ENCODE measurements at regions not wholly inside any gene's neighbourhood (a gene's known extent, or its start where the extent isn't known, plus 50 kb on each side); places are given as distances from the start of the nearest gene placed in this dataset.

GRCh38 chr5:6829150-6829784 lies 116.0 kb downstream of the TENT4A start:
- H3K4me1 ChIP-seq = no peaks in the 10 kb centered on the region
- H3K27me3 ChIP-seq = no peaks in the 10 kb centered on the region
- DNase-seq = no peak
- no peak overlapping the region for H3K4me3 ChIP-seq
- H3K9me3 ChIP-seq = no peaks in the 10 kb centered on the region
- H3K36me3 ChIP-seq = no peaks in the 10 kb centered on the region
- H3K27ac ChIP-seq = no peak overlapping the region
- intact Hi-C loops (cut with DNase I) = no loop called here
- TF ChIP-seq CTCF (IDR thresholded peaks at IDR 0.05) = no peak
- H3K9ac ChIP-seq (ENCODE audit: low read depth in 2 of 2, low read length in 2 of 2) = no peak overlapping the region

- no peak for TF ChIP-seq CTCF (IDR thresholded peaks at IDR 0.05)
- Histone ChIP-seq H3K9me3 (no peaks in the 10 kb centered on the region), H3K4me3 (no peak overlapping the region), H3K27me3 (no peaks in the 10 kb centered on the region), H3K4me1 (no peaks in the 10 kb centered on the region), H3K9ac (ENCODE audit: low read depth in 2 of 2, low read length in 2 of 2) (no peak overlapping the region), H3K36me3 (no peaks in the 10 kb centered on the region), H3K27ac (no peak overlapping the region)
- intact Hi-C loops (cut with DNase I) = no loop called here
- DNase-seq = no peak
Observed at GRCh38 chr5:6830643-6831239, 117.5 kb downstream of the TENT4A start.

- Histone ChIP-seq H3K4me1 (no peaks in the 10 kb centered on the region), H3K9ac (ENCODE audit: low read depth in 2 of 2, low read length in 2 of 2) (no peak overlapping the region), H3K27me3 (no peaks in the 10 kb centered on the region), H3K36me3 (no peaks in the 10 kb centered on the region), H3K4me3 (no peak overlapping the region), H3K9me3 (no peaks in the 10 kb centered on the region), H3K27ac (no peak overlapping the region)
- no peak for DNase-seq
- intact Hi-C loops (cut with DNase I) = no loop called here
- TF ChIP-seq CTCF (IDR thresholded peaks at IDR 0.05) = no peak
Observed at GRCh38 chr5:6831678-6832671, 118.7 kb downstream of the TENT4A start.

GRCh38 chr5:6832994-6833393 lies 119.8 kb downstream of the TENT4A start:
- H3K9ac ChIP-seq (ENCODE audit: low read depth in 2 of 2, low read length in 2 of 2) = no peak overlapping the region
- H3K27me3 ChIP-seq = no peaks in the 10 kb centered on the region
- intact Hi-C loops (cut with DNase I) = no loop called here
- TF ChIP-seq CTCF (IDR thresholded peaks at IDR 0.05) = no peak
- no peak for DNase-seq
- H3K4me3 ChIP-seq = no peak overlapping the region
- no peaks in the 10 kb centered on the region for H3K4me1 ChIP-seq
- no peak overlapping the region for H3K27ac ChIP-seq
- no peaks in the 10 kb centered on the region for H3K9me3 ChIP-seq
- H3K36me3 ChIP-seq = no peaks in the 10 kb centered on the region

GRCh38 chr5:6833406-6833805 lies 120.2 kb downstream of the TENT4A start:
- TF ChIP-seq CTCF (IDR thresholded peaks at IDR 0.05) = no peak
- H3K27me3 ChIP-seq = no peaks in the 10 kb centered on the region

More at GRCh38 chr5:6833406-6833805, 120.2 kb downstream of the TENT4A start:
- Histone ChIP-seq H3K36me3 (no peaks in the 10 kb centered on the region), H3K9me3 (no peaks in the 10 kb centered on the region), H3K27ac (no peak overlapping the region), H3K4me3 (no peak overlapping the region), H3K4me1 (no peaks in the 10 kb centered on the region), H3K9ac (ENCODE audit: low read depth in 2 of 2, low read length in 2 of 2) (no peak overlapping the region)
- intact Hi-C loops (cut with DNase I) = no loop called here
- no peak for DNase-seq
